ENCODE measurements at regions not wholly inside any gene's neighbourhood (a gene's known extent, or its start where the extent isn't known, plus 50 kb on each side); places are given as distances from the start of the nearest gene placed in this dataset.
"Not testable (repeated sequence)": the region's sequence is repeated elsewhere in the genome, so short reads cannot be mapped to it uniquely, and the experiment has no call there.

- not testable (repeated sequence) for H3K4me1 Mint-ChIP-seq (ENCODE audit: low read depth); H3K36me3 Mint-ChIP-seq (ENCODE audit: low read depth); H3K27me3 Mint-ChIP-seq (ENCODE audit: low read depth); H3K4me3 Mint-ChIP-seq (ENCODE audit: unreplicated experiment); DNase-seq (ENCODE audit: low spot score); H3K9me3 Mint-ChIP-seq (ENCODE audit: low read depth); H3K27ac Mint-ChIP-seq (ENCODE audit: unreplicated experiment)
These were observed 121.1 kb upstream of the SESTD1 start for GRCh38 chr2:179385756-179386155.

- TF ChIP-seq CTCF (IDR thresholded peaks at IDR 0.05) = no peak
- Mint-ChIP-seq H3K4me3 (ENCODE audit: unreplicated experiment) (no peak overlapping the region), H3K4me1 (ENCODE audit: low read depth) (no peaks in the 10 kb centered on the region), H3K27ac (ENCODE audit: unreplicated experiment) (no peak overlapping the region), H3K27me3 (ENCODE audit: low read depth) (peaks cover 5% of the 10 kb centered on the region), H3K36me3 (ENCODE audit: low read depth) (peaks cover 3% of the 10 kb centered on the region), H3K9me3 (ENCODE audit: low read depth) (peaks cover 6% of the 10 kb centered on the region)
- DNase-seq (ENCODE audit: low spot score) = no peak
These were observed 119.3 kb upstream of the SESTD1 start for GRCh38 chr2:179383975-179384374.

- Mint-ChIP-seq H3K36me3 (ENCODE audit: low read depth) (no peaks in the 10 kb centered on the region), H3K4me1 (ENCODE audit: low read depth) (peaks cover 10% of the 10 kb centered on the region), H3K27me3 (ENCODE audit: low read depth) (peaks cover 2% of the 10 kb centered on the region), H3K27ac (ENCODE audit: unreplicated experiment) (no peak overlapping the region), H3K9me3 (ENCODE audit: low read depth) (peaks cover 10% of the 10 kb centered on the region), H3K4me3 (ENCODE audit: unreplicated experiment) (no peak overlapping the region)
- TF ChIP-seq CTCF (IDR thresholded peaks at IDR 0.05) = no peak
- no peak for DNase-seq (ENCODE audit: low spot score)
These were observed 112.7 kb upstream of the SESTD1 start for GRCh38 chr2:179377296-179377695.

- DNase-seq (ENCODE audit: low spot score) = no peak
- Mint-ChIP-seq H3K9me3 (ENCODE audit: low read depth) (peaks cover 10% of the 10 kb centered on the region), H3K27me3 (ENCODE audit: low read depth) (peaks cover 3% of the 10 kb centered on the region), H3K4me3 (ENCODE audit: unreplicated experiment) (no peak overlapping the region), H3K36me3 (ENCODE audit: low read depth) (no peaks in the 10 kb centered on the region), H3K4me1 (ENCODE audit: low read depth) (peaks cover 10% of the 10 kb centered on the region), H3K27ac (ENCODE audit: unreplicated experiment) (no peak overlapping the region)
- TF ChIP-seq CTCF (IDR thresholded peaks at IDR 0.05) = no peak
These were observed 112.2 kb upstream of the SESTD1 start for GRCh38 chr2:179376881-179377280.

GRCh38 chr2:179373816-179374215 lies 109.2 kb upstream of the SESTD1 start:
- TF ChIP-seq CTCF (IDR thresholded peaks at IDR 0.05) = no peak
- H3K9me3 Mint-ChIP-seq (ENCODE audit: low read depth) = peaks cover 10% of the 10 kb centered on the region
- H3K27me3 Mint-ChIP-seq (ENCODE audit: low read depth) = peaks cover 2% of the 10 kb centered on the region
- peaks cover 10% of the 10 kb centered on the region for H3K4me1 Mint-ChIP-seq (ENCODE audit: low read depth)
- DNase-seq (ENCODE audit: low spot score) = no peak
- H3K27ac Mint-ChIP-seq (ENCODE audit: unreplicated experiment) = no peak overlapping the region
- no peak overlapping the region for H3K4me3 Mint-ChIP-seq (ENCODE audit: unreplicated experiment)
- no peaks in the 10 kb centered on the region for H3K36me3 Mint-ChIP-seq (ENCODE audit: low read depth)

GRCh38 chr2:179365561-179365960 lies 100.9 kb upstream of the SESTD1 start:
- not testable (repeated sequence) for H3K9me3 Mint-ChIP-seq (ENCODE audit: low read depth); DNase-seq (ENCODE audit: low spot score); H3K36me3 Mint-ChIP-seq (ENCODE audit: low read depth); H3K27ac Mint-ChIP-seq (ENCODE audit: unreplicated experiment); H3K4me3 Mint-ChIP-seq (ENCODE audit: unreplicated experiment); H3K27me3 Mint-ChIP-seq (ENCODE audit: low read depth); H3K4me1 Mint-ChIP-seq (ENCODE audit: low read depth)
